NCI-H82 treated with DMSO at 0.1 percent for 48 hours (cell line): ENCODE measurements at regions not wholly inside any gene's neighbourhood (a gene's known extent, or its start where the extent isn't known, plus 50 kb on each side); places are given as distances from the start of the nearest gene placed in this dataset.
"Not testable (repeated sequence)": the region's sequence is repeated elsewhere in the genome, so short reads cannot be mapped to it uniquely, and the experiment has no call there.

Experiments used
- DNase-seq: peaks from one replicate; lab custom pipeline; 2025; ENCODE audit not compliant: unreplicated experiment; lab: John Stamatoyannopoulos, UW

- no peak for DNase-seq
Observed at GRCh38 chr1:4133297-4133938, 233.3 kb upstream of the C1orf174 start.

GRCh38 chr1:4133939-4134321, 233.9 kb upstream of the C1orf174 start:
- DNase-seq, result no peak

GRCh38 chr1:4135853-4136252, 235.8 kb upstream of the C1orf174 start:
- not testable (repeated sequence) for DNase-seq

- no peak for DNase-seq
Observed at GRCh38 chr1:4137621-4138415, 237.7 kb upstream of the C1orf174 start.

- DNase-seq, result no peak
Observed at GRCh38 chr1:4139646-4140045, 239.6 kb upstream of the C1orf174 start.

- DNase-seq, result no peak
Observed at GRCh38 chr1:4140241-4140640, 240.2 kb upstream of the C1orf174 start.

GRCh38 chr1:4140821-4141220, 240.7 kb upstream of the C1orf174 start:
- DNase-seq, result no peak

GRCh38 chr1:4144349-4144971, 244.4 kb upstream of the C1orf174 start:
- no peak for DNase-seq

GRCh38 chr1:4146101-4146500, 246.0 kb upstream of the C1orf174 start:
- no peak for DNase-seq

- no peak for DNase-seq
Observed at GRCh38 chr1:4146614-4147013, 246.5 kb upstream of the C1orf174 start.

GRCh38 chr1:4147509-4147908, 247.4 kb upstream of the C1orf174 start:
- DNase-seq, result no peak

- no peak for DNase-seq
Observed at GRCh38 chr1:4149281-4149680, 249.2 kb upstream of the C1orf174 start.

- DNase-seq, result no peak
Observed at GRCh38 chr1:4149831-4150230, 249.8 kb upstream of the C1orf174 start.

GRCh38 chr1:4150262-4150661, 250.2 kb upstream of the C1orf174 start:
- DNase-seq, result no peak

- no peak for DNase-seq
Observed at GRCh38 chr1:4152266-4152665, 252.2 kb upstream of the C1orf174 start.

- no peak for DNase-seq
Observed at GRCh38 chr1:4153571-4153970, 253.5 kb upstream of the C1orf174 start.

- no peak for DNase-seq
Observed at GRCh38 chr1:4156241-4156973, 256.3 kb upstream of the C1orf174 start.

GRCh38 chr1:4160181-4160580, 260.1 kb upstream of the C1orf174 start:
- DNase-seq, result no peak

GRCh38 chr1:4161366-4162006, 261.4 kb upstream of the C1orf174 start:
- no peak for DNase-seq

GRCh38 chr1:4164965-4165364, 264.9 kb upstream of the C1orf174 start:
- no peak for DNase-seq

- DNase-seq, result no peak
Observed at GRCh38 chr1:4165686-4166300, 265.7 kb upstream of the C1orf174 start.
